ENCODE measurements at regions not wholly inside any gene's neighbourhood (a gene's known extent, or its start where the extent isn't known, plus 50 kb on each side); places are given as distances from the start of the nearest gene placed in this dataset.

DNA sequence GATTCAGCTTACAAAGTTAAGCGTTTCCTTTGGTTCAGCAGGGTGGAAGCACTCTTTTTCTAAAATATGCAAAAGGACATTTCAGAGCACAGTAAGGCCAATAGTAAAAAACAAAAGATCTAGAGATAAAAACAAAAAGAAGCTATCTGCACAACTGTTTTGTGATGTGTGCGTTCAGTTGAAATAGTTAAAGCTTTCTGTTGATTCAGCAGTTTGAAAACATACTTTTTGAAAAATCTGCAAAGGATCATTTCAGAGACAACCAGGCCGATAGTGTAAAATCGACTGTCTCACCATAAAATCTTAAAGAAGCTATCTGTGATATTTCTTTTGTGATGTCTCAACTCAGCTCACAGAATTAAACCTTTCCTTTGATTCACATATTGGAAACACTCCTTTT, 300.0 kb upstream of the ALG10B start:
- no peak for TF ChIP-seq CTCF (IDR thresholded peaks at IDR 0.05)

DNA sequence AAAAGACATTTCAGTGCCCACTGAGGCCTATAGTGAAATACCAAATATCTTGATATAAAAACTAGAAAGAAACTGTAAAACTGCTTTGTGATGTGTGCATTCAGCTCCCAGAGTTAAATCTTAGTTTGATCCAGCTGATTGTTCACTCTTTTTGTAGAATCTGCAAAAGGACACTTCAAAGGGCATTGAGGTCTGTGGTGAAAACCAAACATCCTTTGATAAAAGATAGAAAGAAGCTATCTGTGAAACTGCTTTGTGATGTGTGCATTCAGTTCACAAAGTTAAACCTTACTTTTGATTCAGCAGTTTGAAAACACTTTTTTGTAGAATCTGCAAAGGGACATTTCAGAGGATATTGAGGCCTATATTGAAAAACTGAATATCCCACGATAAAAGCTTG, 290.7 kb upstream of the ALG10B start:
- no peak for TF ChIP-seq CTCF (IDR thresholded peaks at IDR 0.05)

- TF ChIP-seq CTCF (IDR thresholded peaks at IDR 0.05): no peak
Observed at GRCh38 chr12:38053113-38053512, 263.5 kb upstream of the ALG10B start.

DNA sequence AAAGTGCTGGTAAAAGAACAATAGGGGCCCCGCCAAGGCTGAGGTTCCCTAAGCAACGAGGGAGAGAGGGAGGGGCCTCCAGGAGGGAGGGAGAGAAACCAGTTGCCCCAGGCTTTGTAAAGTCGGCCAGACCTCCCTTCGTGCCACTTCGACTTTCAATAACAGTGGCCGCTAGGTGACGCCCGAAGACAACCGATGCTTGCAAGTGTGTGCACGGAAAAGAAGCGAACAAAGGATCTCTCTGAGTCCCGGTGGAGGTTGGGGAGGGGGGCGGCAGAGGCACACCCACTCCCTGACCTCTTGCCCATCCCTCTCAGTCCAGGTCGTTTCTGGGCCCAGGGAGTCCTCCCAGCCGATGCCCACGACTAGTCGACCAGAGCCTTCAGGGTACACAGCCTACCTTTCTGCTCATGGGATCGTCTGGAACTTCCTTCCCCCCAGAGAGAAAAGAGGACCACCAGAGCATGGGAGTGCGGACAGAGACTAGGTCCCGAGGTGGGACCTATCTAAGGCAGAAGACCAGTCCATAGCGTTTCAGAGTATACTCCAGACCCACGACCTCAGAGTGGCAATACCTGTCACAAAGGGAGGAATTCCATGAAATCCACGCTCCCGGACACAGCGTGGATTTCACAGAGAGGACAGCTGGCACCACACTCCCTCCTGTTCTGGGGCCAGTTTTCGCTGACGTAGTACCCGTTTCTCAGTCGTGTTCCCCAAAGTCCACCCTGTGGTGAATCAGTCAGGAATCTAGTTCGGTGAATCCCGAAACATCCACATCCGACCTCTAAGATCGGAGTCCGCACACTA, 262.7 kb upstream of the ALG10B start:
- peak; percentile 84 for TF ChIP-seq CTCF (IDR thresholded peaks at IDR 0.05)

- TF ChIP-seq CTCF (IDR thresholded peaks at IDR 0.05): no peak
Observed at GRCh38 chr12:38056701-38057689, 259.6 kb upstream of the ALG10B start.

DNA sequence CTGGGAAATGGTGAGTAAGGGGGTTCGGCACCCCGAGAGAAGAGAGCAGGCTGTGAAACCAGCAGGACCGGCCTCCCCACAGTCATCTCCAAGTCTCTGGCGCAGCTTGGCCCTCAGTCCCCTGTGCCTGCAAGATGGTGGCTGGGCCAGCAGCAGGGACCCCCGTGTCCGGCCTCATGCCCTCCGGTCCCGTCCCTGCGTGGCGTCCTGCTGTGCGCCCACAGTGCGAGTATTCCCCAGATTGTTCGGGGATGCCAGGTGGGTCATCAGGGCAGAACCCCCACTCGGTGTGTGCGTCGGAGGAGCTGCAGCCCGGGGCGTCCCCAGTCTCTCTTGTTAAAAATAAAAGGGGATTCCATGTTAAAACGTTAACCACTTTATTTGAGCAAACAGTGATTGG, 216.9 kb upstream of the ALG10B start:
- TF ChIP-seq CTCF (IDR thresholded peaks at IDR 0.05): no peak

- TF ChIP-seq CTCF (IDR thresholded peaks at IDR 0.05): no peak
Observed at GRCh38 chr12:38101753-38102152, 214.8 kb upstream of the ALG10B start.
